AG08395 (cell line): ENCODE measurements at regions not wholly inside any gene's neighbourhood (a gene's known extent, or its start where the extent isn't known, plus 50 kb on each side); places are given as distances from the start of the nearest gene placed in this dataset.

Source experiments
- DNase-seq: peaks from one replicate; pipeline ENCODE4 v3.0.0; 2012; ENCODE audit warnings: mixed read lengths, low spot score

DNA sequence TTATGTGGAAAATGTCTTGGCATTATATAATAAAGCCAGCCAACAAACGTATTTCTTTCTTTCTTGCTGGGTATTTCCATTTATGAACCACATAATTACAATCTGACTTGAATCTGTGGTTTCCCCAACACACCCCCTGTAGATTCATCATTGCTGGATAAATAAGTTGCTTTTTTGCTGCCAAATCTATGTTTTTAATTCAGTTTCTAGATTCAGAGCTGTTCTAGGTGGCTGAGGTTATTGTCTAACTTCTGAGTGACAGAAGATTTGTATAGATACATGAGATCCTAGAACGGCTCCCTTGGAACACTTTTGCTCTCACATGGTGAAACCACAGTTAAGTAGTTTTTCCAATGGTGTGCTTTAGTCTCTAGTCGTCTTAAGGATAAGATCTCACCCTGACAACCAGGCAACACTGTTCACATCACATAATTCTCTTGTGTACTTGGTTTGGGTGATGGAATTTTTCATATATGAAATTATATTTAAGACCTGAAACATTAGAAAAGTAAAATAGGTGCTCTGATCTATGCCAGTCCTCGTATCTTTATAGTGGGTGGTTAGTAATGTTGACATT is 239.1 kb downstream of the KLF12 start:
- no peak for DNase-seq

DNA sequence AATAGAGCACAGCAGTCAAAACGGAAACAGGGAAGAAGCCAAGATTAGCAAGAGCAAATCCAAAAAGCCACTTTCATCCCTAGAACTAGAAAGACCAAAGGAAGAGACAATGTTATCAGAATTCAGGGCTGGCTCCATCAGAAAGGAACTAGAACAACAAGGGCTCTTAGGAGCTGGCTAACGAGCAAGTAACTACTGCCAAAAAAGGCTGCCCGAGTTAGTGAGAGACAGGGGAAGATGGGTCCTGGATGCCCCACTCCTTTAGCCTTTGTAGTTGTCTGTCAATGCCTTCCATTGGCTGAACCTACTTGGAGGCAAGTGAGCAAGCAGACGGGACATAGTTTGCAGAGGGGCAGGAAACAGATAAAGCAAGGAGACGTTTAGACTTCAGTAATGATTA is 240.4 kb downstream of the KLF12 start:
- no peak for DNase-seq

DNA sequence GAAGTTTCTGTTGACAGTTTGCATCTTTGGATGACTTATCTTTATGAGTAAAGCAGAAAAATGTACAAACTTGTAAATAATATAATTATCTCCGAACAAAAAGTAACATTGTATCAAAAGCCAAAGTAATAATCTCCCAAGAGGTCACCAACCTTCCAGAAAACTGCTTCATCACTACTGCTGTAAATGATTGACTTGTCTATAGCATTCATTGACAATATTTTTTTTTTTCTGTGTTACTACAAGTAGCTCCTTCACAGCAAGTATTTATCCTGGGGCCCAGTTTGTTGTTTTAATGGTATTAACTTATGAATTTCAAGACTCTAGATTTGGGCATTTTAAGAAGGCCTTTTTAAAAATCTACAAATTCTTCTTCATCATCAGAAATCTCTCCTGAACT is 242.4 kb downstream of the KLF12 start:
- DNase-seq, result no peak

DNA sequence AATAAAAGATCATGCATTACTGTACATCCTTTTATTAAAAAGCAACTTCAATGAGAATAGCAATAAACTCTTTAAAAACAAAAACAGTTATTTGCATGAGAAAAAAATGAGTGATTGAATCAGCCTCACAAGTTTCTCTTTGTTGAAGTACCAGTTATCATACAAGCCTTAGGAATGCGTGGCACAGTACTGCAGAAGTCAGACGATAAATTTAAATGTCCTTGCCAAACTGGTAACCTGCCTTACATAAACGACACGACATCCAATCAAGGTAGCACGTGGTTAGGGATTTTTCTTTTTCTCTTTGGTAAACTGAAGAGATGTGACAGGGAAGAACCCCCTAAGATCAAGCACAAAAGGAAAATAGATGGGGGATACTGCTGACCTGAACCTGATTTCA is 251.0 kb downstream of the KLF12 start:
- DNase-seq, result no peak

GRCh38 chr13:73880365-73880764 is 253.8 kb downstream of the KLF12 start:
- DNase-seq, result no peak

DNA sequence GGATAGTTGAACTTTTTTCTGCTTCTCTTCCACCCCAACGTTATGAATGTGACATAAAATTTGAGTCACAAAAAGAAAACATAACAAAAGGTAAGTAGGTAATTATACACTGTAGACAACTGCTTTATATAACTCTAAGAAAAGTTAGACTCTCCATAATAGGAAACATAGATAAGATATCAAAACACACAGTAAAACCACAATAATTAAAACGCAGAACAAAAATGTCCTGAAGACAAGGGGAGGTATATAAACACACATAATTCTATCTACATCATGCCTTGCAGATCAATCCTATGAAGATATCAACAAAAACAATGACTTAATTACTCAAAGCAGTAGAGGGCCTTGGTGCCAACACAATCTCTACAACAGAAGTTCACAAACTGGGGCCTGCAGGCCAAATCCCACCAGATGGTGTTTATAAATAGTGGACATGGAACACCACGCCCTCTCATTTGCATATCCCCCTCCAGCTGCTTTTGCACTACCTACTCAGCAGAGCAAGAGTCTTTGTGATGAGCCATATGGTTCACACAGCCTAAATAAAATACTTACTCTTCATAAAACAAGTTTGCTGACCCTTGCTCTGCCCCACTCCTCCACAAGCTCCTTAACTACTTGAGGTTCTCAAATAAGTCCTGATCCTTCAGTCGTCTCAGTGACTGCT is 254.7 kb downstream of the KLF12 start:
- DNase-seq, result no peak

- DNase-seq, result no peak
These were observed 256.8 kb downstream of the KLF12 start for GRCh38 chr13:73877399-73877798.

GRCh38 chr13:73876323-73876722 is 257.9 kb downstream of the KLF12 start:
- DNase-seq, result no peak

- no peak for DNase-seq
These were observed 260.0 kb downstream of the KLF12 start for GRCh38 chr13:73873940-73874830.

GRCh38 chr13:73872397-73872796 is 261.8 kb downstream of the KLF12 start:
- no peak for DNase-seq

DNA sequence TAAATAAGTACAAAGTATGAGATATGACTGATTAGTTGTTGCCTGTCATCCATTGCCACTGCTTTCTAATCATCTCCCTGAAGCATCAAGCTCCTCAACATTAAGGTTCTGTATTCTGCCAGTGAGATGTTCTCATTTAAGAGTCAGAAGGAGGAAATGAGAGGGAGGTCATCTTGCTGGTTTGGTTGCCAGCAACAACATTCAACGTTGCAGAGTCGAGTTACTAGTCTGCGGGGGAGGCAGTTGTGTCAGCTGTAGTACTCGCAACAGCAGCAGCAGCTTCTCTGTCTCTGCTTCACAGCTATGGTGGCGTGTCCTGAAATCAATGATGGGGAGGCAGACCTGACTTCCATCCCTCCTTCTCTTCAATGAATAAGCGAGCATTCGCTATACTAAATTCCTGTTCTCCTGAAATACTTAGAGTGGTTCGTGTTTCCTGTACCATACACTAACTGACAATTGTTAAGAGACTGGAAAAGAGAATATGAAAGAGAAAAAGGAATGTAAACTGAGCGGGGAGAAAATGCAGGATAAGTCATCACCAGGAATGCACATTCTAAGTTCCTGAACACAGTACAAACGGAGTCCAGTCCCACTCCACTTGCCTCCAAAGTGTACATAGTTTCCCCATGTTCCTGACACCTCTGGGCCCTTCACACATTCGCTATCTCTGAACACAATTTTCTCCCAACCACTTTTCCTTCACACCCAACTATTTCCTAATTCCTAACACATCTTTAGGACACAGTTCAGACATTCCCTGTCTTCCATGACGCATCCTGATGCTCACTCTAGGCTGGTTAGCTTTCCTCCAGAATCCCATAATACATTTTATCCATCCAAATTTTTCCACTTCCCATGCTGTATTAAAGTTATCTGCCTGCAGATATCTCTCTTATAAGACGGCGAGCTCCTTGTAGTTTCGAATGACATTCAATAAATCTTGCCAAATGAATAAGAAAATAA is 263.0 kb downstream of the KLF12 start:
- DNase-seq, result peak; percentile 6

DNA sequence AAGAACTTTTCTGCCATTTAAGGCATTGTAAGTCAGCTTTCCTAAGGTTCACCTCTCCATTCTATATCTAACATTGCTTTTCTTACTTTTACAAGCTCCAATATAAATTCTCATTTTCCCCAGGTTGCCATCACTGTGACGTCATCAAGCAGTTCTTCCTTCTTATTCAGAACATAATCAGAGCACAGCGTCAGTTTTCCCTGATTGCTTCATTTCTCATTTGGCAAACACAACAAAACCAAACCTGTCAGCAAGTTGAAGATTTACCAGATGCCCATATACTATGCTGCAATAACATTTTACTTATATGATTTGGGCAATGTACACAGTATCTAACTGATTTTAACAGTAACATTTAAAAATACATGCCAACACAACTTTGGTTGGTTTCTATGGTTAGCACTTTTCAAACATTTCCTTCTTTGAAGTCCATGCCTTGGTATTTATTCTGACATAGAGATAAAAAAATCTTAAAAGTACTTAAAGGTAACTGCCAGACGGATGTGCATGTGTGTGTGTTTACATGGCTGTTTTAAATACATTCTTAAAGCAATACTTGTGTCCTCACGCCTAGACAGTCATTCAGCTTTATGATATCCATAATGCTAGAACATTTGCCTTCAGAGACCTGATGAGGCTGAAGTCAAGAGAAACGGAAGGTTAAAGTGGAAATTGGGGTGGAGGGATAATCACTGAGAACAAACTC is 264.0 kb downstream of the KLF12 start:
- no peak for DNase-seq

- DNase-seq, result no peak
These were observed 269.2 kb downstream of the KLF12 start for GRCh38 chr13:73865027-73865426.

- no peak for DNase-seq
These were observed 273.1 kb downstream of the KLF12 start for GRCh38 chr13:73861136-73861535.

DNA sequence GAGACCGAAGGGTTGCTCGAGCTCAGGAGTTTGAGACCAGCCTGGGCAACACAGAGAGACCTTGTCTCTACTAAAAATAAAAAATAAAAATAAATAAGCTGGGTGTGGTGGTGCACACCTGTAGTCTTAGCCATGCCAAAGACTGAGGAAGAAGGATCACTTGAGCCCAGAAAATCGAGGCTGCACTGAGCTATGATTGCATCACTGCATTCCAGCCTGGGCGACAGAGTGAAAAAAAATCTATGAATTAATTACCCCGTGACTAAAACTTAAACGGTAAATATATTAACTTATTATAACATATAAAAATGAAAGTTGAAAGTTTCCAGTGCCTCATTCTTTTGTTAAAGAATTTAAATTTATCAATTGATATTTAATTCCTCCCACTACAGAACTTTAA is 273.7 kb downstream of the KLF12 start:
- DNase-seq, result no peak

DNA sequence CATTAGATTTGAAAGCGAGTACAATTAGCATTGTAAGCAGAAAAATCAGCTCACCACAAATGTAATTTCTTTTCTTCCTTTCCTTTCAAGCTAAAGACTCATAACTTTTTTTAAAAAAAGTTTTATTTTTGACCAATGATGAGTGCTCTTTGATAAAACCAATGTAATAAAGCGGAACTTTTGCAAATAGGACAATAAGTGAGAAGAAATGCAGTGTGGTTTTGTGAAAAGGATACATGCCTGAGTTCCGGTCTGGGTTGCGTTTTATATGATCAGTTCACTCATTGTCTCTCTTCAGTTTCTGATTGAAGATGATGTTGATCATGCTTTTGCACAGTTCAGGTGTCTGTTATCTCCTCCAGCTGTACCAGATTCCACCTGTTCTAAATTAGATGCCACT is 274.4 kb downstream of the KLF12 start:
- DNase-seq, result no peak

- no peak for DNase-seq
These were observed 277.1 kb downstream of the KLF12 start for GRCh38 chr13:73857106-73857505.

GRCh38 chr13:73851104-73851503 is 283.1 kb downstream of the KLF12 start:
- no peak for DNase-seq

DNA sequence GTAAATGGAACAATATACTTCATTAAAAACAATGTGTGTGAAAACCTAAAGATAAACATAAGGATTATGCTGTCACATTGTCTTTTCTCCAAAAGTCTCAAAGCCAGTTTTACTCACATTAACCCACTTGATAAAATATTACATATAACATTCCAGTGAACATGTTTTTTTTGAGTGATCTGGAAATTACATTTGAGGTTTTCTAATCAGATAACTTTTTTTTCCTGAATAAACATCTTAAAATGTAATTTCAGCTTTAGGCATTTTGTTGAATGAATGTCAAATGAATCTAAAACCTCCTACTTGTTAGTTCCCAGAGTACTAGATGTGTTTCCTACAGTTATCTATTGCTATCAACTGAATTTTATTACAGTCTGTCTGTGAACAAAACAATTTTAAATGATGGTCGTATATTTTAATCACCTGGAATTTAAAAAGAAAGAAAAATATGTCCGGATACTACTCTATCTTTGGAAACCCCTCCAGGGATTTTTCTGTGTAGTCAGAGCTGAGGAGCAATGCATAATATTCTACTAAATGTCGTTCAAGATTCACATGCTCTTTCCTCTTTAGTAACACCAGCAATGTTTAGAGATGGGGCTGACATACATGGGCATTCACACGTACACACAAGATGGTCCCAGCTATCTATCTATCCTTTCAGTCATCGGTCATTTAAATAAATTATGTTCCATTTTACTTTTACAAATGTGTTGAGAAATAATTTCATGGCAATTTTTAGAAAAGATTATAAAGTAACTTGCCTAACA is 283.9 kb downstream of the KLF12 start:
- DNase-seq, result no peak

DNA sequence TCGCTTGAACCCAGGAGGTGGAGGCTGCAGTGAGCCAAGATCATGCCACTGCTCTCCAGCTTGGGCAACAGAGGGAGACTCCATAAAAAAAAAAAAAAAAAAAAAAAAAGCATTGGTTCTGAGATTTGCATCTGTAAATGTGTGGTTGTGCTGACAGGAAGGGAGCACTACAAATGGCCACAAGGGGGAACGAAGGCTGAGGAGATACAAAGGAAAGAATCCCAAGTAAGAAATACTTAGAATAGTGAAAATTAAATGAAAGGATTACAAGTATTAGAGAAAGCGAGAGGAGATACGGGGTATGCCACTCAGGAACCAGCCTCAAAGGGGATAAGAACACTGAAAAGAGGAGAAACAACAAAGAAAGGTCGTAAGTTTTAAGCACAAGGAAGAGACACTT is 284.9 kb downstream of the KLF12 start:
- peak; percentile 28 for DNase-seq

DNA sequence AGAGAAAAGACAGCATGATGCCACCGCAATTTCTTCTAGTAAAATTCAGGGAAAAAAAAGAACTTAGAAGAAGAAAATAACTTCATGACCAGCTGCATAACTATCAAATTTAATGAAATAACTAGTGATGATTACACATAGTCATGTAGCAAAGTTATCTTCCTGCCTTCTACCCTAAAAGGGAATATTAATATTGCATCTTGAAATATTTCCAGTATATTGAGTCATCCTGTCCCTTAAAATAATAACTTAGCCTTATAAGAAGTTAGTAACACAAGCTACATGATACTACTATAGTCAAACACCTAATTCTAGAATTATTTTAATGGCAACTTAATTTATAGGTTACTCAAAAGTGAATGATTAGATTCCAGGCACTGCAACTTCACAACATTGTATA is 289.2 kb downstream of the KLF12 start:
- no peak for DNase-seq
